ENCODE measurements at regions not wholly inside any gene's neighbourhood (a gene's known extent, or its start where the extent isn't known, plus 50 kb on each side); places are given as distances from the start of the nearest gene placed in this dataset.

DNA sequence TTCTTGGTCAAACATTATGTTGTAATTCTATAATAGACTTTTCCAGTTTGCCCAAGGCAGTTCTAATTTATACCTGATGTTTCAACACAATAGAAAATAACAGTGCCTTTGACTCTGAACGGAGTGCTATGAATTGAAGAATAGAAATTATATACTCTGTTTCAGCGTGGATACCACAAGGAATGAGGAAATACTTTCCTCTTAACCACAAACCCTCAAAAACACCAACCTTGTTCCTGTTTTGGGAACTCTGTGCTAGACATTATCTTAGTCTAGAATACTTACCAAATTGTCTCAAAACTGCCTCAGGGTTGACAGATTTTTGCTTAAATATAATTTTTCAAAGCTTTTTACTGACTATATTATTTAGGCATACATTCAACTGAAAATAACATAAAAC is 1629.3 kb downstream of the MRPL39 start:
- Histone ChIP-seq H3K9me3 (no peaks in the 10 kb centered on the region), H3K27me3 (no peaks in the 10 kb centered on the region), H3K27ac (no peak overlapping the region), H3K4me3 (no peak overlapping the region), H3K36me3 (no peaks in the 10 kb centered on the region), H3K4me1 (no peaks in the 10 kb centered on the region)
- no peak for DNase-seq (ENCODE audit: extremely low spot score in 2 of 2)
- TF ChIP-seq, protein P1, sequence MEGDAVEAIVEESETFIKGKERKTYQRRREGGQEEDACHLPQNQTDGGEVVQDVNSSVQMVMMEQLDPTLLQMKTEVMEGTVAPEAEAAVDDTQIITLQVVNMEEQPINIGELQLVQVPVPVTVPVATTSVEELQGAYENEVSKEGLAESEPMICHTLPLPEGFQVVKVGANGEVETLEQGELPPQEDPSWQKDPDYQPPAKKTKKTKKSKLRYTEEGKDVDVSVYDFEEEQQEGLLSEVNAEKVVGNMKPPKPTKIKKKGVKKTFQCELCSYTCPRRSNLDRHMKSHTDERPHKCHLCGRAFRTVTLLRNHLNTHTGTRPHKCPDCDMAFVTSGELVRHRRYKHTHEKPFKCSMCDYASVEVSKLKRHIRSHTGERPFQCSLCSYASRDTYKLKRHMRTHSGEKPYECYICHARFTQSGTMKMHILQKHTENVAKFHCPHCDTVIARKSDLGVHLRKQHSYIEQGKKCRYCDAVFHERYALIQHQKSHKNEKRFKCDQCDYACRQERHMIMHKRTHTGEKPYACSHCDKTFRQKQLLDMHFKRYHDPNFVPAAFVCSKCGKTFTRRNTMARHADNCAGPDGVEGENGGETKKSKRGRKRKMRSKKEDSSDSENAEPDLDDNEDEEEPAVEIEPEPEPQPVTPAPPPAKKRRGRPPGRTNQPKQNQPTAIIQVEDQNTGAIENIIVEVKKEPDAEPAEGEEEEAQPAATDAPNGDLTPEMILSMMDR (IDR thresholded peaks at IDR 0.05): no peak
- no peak for TF ChIP-seq POLR2A (IDR thresholded peaks at IDR 0.05)
- no peak for TF ChIP-seq POLR2AphosphoS5 (IDR thresholded peaks at IDR 0.05; ENCODE audit: insufficient read depth in 1 of 2, low read depth in 1 of 2)
- intact Hi-C loops (cut with DNase I): no loop called here

DNA sequence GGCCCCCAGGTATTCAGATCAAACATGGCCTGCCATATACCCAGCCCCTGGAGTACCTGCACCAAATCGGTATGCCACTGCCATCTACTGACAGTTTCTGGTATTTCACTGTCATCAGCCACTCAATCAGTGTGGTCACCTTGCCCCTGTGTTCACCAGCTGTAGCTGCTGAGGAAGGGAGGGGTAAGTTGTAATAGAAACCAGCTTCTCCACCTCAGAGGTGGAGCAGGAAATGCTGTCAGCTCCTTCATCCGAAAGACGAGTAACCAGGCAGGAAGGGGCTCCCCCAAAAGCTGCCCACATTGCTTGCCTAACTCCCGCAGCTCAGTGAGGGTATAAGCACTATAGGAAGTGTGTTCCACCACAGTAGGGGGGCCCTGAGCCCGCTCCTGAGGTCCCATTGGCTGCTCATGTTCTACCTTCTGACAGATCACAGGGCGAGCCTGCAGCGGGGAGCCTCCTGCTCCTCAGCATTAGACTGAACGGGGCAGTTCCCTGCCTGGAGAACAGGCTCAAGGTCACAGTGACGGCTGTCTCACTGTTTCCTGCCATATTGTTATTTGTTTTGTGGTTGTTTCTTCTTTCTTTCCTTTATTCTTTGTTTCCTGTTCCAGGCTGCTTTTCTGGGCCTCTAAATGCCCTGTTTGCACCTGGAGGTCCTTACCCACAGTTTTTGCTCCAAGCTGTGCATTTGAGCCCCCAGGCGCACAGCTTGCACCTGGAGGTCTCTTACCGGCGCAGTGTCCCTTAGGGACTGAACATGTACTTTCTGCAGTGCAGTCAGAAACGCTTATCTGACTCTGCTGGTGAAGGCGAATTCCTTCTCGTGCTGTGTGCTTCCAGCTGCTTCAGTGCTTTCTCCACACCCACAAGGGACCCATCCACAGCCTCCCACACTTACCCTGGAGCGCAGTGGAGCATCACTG is 1638.3 kb downstream of the MRPL39 start:
- intact Hi-C loops (cut with DNase I): no loop called here
- H3K36me3 ChIP-seq: no peaks in the 10 kb centered on the region
- H3K4me3 ChIP-seq: no peak overlapping the region
- H3K4me1 ChIP-seq: no peaks in the 10 kb centered on the region
- no peaks in the 10 kb centered on the region for H3K9me3 ChIP-seq
- no peak overlapping the region for H3K27ac ChIP-seq
- H3K27me3 ChIP-seq: no peaks in the 10 kb centered on the region
- TF ChIP-seq POLR2A (IDR thresholded peaks at IDR 0.05) (no peak), POLR2AphosphoS5 (IDR thresholded peaks at IDR 0.05; ENCODE audit: insufficient read depth in 1 of 2, low read depth in 1 of 2) (no peak)
- TF ChIP-seq, protein P1 (IDR thresholded peaks at IDR 0.05): peak in 1 of 3 experiments; percentile 23
- DNase-seq (ENCODE audit: extremely low spot score in 2 of 2): no peak

- TF ChIP-seq, protein P1 (IDR thresholded peaks at IDR 0.05): no peak
- TF ChIP-seq POLR2AphosphoS5 (IDR thresholded peaks at IDR 0.05; ENCODE audit: insufficient read depth in 1 of 2, low read depth in 1 of 2) (no peak), POLR2A (IDR thresholded peaks at IDR 0.05) (no peak)
- intact Hi-C loops (cut with DNase I): no loop called here
- no peak overlapping the region for H3K4me3 ChIP-seq
- no peaks in the 10 kb centered on the region for H3K9me3 ChIP-seq
- H3K27ac ChIP-seq: no peak overlapping the region
- no peaks in the 10 kb centered on the region for H3K4me1 ChIP-seq
- no peaks in the 10 kb centered on the region for H3K27me3 ChIP-seq
- H3K36me3 ChIP-seq: no peaks in the 10 kb centered on the region
- DNase-seq (ENCODE audit: extremely low spot score in 2 of 2): no peak
Measured at GRCh38 chr21:23968008-23968407, 1639.3 kb downstream of the MRPL39 start.

- intact Hi-C loops (cut with DNase I): no loop called here
- DNase-seq (ENCODE audit: extremely low spot score in 2 of 2): no peak
- H3K4me1 ChIP-seq: no peaks in the 10 kb centered on the region
- H3K4me3 ChIP-seq: no peak overlapping the region
- no peaks in the 10 kb centered on the region for H3K36me3 ChIP-seq
- H3K9me3 ChIP-seq: no peaks in the 10 kb centered on the region
- H3K27me3 ChIP-seq: no peaks in the 10 kb centered on the region
- TF ChIP-seq, protein P1 (IDR thresholded peaks at IDR 0.05): no peak
- no peak for TF ChIP-seq POLR2AphosphoS5 (IDR thresholded peaks at IDR 0.05; ENCODE audit: insufficient read depth in 1 of 2, low read depth in 1 of 2)
- no peak overlapping the region for H3K27ac ChIP-seq
Measured at GRCh38 chr21:23963454-23963853, 1643.8 kb downstream of the MRPL39 start.

DNA sequence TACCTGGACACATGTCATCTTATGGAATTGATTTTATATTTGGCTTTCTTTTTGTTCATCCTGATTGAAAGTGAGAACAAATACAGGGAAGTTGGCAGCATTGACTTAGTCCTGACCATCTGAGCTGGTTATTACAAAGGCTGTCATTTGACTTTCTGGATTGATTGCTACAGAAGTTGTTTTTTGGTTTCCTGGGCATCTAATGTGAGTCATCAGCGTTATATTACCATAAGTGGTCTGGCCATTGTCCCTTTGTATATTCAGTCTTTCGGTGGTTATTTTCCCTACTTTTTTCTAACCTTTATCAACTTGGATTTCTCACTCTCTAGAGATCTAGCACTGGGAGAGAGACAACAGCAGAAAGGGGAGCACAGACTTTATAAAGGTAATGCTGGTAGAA is 1646.5 kb downstream of the MRPL39 start:
- no peak for TF ChIP-seq POLR2A (IDR thresholded peaks at IDR 0.05)
- TF ChIP-seq, protein P1 (IDR thresholded peaks at IDR 0.05): no peak
- TF ChIP-seq POLR2AphosphoS5 (IDR thresholded peaks at IDR 0.05; ENCODE audit: insufficient read depth in 1 of 2, low read depth in 1 of 2): no peak
- Histone ChIP-seq H3K9me3 (no peaks in the 10 kb centered on the region), H3K4me1 (no peaks in the 10 kb centered on the region), H3K27ac (no peak overlapping the region), H3K36me3 (no peaks in the 10 kb centered on the region), H3K27me3 (no peaks in the 10 kb centered on the region), H3K4me3 (no peak overlapping the region)
- intact Hi-C loops (cut with DNase I): no loop called here
- no peak for DNase-seq (ENCODE audit: extremely low spot score in 2 of 2)

All from vagina (tissue), 2 donors.